Nephron (organoid): ENCODE measurements at regions not wholly inside any gene's neighbourhood (a gene's known extent, or its start where the extent isn't known, plus 50 kb on each side); places are given as distances from the start of the nearest gene placed in this dataset.

Experiments
- H3K27ac Mint-ChIP-seq, 3 experiments: 2 replicates each; pipeline ENCODE4 v1.8.0; 2020; ENCODE audit warnings: mixed read lengths in 3 of 3, mild to moderate bottlenecking in 2 of 3, moderate library complexity in 1 of 3
- H3K27me3 Mint-ChIP-seq: 2 replicates; pipeline ENCODE4 v1.8.0; 2021; ENCODE audit warnings: low read depth, mild to moderate bottlenecking, moderate library complexity, mixed read lengths
- H3K36me3 Mint-ChIP-seq: 2 replicates; pipeline ENCODE4 v1.8.0; 2020; ENCODE audit warnings: low read depth, mixed read lengths
- H3K4me1 Mint-ChIP-seq: 2 replicates; pipeline ENCODE4 v1.8.0; 2020; ENCODE audit warnings: mixed read lengths
- H3K4me3 Mint-ChIP-seq, 3 experiments: 2 replicates each; pipeline ENCODE4 v1.8.0; 2020; ENCODE audit warnings: mild to moderate bottlenecking in 3 of 3, mixed read lengths in 3 of 3, moderate library complexity in 2 of 3
- H3K9me3 Mint-ChIP-seq: 2 replicates; pipeline ENCODE4 v1.8.0; 2020; ENCODE audit warnings: mixed read lengths
- CTCF ChIP-seq, 3 experiments: fragments of 200-600 bp; sonication (generic); IDR thresholded peaks; one replicate each; pipeline ENCODE4 v1.5.0; 2021; ENCODE audit warnings: antibody characterized with exemption in 3 of 3; ENCODE audit not compliant: unreplicated experiment in 3 of 3

GRCh38 chr10:36475746-36476145, 649.7 kb upstream of the ANKRD30A start:
- H3K4me1 Mint-ChIP-seq: no peaks in the 10 kb centered on the region
- no peak overlapping the region for H3K4me3 Mint-ChIP-seq
- no peak overlapping the region for H3K27ac Mint-ChIP-seq
- no peaks in the 10 kb centered on the region for H3K27me3 Mint-ChIP-seq
- TF ChIP-seq CTCF (IDR thresholded peaks at IDR 0.05; ENCODE audit: unreplicated experiment in 3 of 3): no peak
- no peaks in the 10 kb centered on the region for H3K9me3 Mint-ChIP-seq
- no peaks in the 10 kb centered on the region for H3K36me3 Mint-ChIP-seq

- H3K9me3 Mint-ChIP-seq: no peaks in the 10 kb centered on the region
- H3K36me3 Mint-ChIP-seq: no peaks in the 10 kb centered on the region
- H3K27me3 Mint-ChIP-seq: no peaks in the 10 kb centered on the region
- TF ChIP-seq CTCF (IDR thresholded peaks at IDR 0.05; ENCODE audit: unreplicated experiment in 3 of 3): no peak
- H3K4me3 Mint-ChIP-seq: no peak overlapping the region
- no peaks in the 10 kb centered on the region for H3K4me1 Mint-ChIP-seq
- H3K27ac Mint-ChIP-seq: no peak overlapping the region
Measured at GRCh38 chr10:36474456-36474855, 650.9 kb upstream of the ANKRD30A start.

DNA sequence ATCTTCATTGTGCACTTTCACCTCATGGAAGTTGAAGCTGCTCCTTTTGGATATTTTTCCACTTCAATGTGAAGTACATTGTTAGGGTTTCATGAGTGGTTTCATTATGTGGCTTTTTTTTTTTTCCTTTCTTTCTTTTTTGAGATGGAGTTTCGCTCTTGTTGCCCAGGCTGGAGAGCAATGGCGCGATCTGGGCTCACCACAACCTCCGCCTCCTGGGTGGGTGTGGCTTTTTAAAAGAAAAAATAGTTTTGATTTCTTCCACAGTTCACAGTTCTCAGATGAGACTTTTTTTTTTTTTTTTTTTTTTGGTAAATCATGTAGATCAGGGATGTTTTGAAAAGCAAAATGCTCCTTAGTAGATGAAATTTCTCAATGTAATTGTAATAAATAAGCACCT, 652.3 kb upstream of the ANKRD30A start:
- Mint-ChIP-seq H3K27ac (no peak overlapping the region), H3K36me3 (no peaks in the 10 kb centered on the region), H3K27me3 (no peaks in the 10 kb centered on the region), H3K4me1 (no peaks in the 10 kb centered on the region), H3K9me3 (no peaks in the 10 kb centered on the region), H3K4me3 (no peak overlapping the region)
- TF ChIP-seq CTCF (IDR thresholded peaks at IDR 0.05; ENCODE audit: unreplicated experiment in 3 of 3): no peak

DNA sequence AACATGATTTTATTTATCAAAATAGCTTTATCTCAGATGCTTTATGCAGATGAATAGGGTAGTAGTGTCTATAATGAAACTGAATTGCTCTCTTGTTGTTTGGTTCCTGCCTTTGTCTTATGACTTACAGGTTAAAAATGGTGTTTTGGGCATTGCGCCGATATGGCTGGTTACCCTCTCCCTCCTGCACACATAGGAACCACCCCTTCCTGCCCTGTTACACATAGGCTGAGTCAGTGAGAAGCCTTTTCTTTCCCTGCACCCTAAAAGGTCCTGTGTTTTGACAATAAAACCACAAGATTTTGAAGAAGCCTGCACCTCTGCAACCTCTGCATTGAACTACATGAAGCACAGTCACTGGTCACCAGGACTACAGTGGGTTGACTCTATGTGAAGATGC, 655.8 kb upstream of the ANKRD30A start:
- Mint-ChIP-seq H3K36me3 (no peaks in the 10 kb centered on the region), H3K27ac (no peak overlapping the region), H3K4me3 (no peak overlapping the region), H3K9me3 (no peaks in the 10 kb centered on the region), H3K4me1 (no peaks in the 10 kb centered on the region), H3K27me3 (no peaks in the 10 kb centered on the region)
- TF ChIP-seq CTCF (IDR thresholded peaks at IDR 0.05; ENCODE audit: unreplicated experiment in 3 of 3): no peak

DNA sequence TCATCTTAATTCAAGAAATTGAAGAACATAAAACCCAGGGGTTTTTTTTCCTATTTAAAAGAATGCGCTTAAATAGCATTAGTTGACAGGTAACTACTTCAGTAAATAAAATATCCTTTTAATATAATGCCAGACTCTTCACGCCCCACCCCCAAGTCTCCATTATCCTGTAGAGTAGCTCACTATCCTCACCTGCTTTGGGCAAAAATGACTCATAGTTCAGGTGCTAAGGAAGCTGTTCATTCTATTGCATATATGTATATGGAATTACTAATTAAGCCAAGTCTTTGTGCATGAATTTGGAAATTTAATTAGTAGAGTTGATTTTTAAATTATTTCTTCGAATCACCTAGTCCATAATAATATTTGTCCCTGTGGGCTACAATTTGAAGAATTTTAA, 656.8 kb upstream of the ANKRD30A start:
- TF ChIP-seq CTCF (IDR thresholded peaks at IDR 0.05; ENCODE audit: unreplicated experiment in 3 of 3): no peak

DNA sequence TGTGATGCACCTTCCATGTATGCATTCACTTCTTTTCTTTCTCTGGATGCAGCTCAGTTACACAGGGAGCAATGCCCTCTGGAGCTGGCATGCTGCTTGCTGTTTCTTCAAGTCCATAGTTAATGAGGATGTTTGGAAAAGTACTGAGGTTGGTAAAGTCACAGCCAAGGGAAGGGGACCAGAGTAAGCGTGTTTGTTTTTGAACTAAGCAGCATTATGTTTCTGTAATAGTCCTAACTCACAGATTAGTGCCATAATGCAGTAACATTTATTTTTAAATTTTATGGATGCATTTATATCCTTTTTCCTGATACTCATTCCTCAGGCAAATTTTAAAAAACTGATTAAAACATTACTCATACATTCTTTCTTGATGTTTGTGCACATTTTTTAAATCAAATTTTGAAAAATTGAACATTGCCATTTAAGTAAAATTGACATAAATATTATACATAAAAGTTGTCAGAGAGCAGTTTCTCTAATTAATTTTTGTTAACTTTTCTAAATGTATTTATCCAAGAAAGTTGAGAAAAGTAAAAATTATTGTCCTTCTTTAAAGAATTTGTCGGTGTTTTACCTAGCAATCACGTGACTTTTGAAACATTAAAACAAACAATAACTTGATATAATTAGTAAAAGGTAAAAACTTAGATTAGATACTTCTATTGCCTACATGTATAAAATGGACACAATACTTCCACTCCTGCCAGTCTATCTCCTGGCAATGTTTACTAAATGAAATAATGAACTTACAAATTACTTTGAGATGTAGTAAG, 659.6 kb upstream of the ANKRD30A start:
- no peak for TF ChIP-seq CTCF (IDR thresholded peaks at IDR 0.05; ENCODE audit: unreplicated experiment in 3 of 3)
- H3K9me3 Mint-ChIP-seq: peaks cover 2% of the 10 kb centered on the region
- H3K4me1 Mint-ChIP-seq: no peaks in the 10 kb centered on the region
- no peak overlapping the region for H3K27ac Mint-ChIP-seq
- no peak overlapping the region for H3K4me3 Mint-ChIP-seq
- no peaks in the 10 kb centered on the region for H3K27me3 Mint-ChIP-seq
- no peaks in the 10 kb centered on the region for H3K36me3 Mint-ChIP-seq

More for the DNA sequence above, 656.8 kb upstream of the ANKRD30A start:
- Mint-ChIP-seq H3K9me3 (no peaks in the 10 kb centered on the region), H3K4me3 (no peak overlapping the region), H3K27me3 (no peaks in the 10 kb centered on the region), H3K36me3 (no peaks in the 10 kb centered on the region), H3K27ac (no peak overlapping the region), H3K4me1 (no peaks in the 10 kb centered on the region)
